ENCODE measurements at regions not wholly inside any gene's neighbourhood (a gene's known extent, or its start where the extent isn't known, plus 50 kb on each side); places are given as distances from the start of the nearest gene placed in this dataset.
"Not testable (repeated sequence)": the region's sequence is repeated elsewhere in the genome, so short reads cannot be mapped to it uniquely, and the experiment has no call there.

DNA sequence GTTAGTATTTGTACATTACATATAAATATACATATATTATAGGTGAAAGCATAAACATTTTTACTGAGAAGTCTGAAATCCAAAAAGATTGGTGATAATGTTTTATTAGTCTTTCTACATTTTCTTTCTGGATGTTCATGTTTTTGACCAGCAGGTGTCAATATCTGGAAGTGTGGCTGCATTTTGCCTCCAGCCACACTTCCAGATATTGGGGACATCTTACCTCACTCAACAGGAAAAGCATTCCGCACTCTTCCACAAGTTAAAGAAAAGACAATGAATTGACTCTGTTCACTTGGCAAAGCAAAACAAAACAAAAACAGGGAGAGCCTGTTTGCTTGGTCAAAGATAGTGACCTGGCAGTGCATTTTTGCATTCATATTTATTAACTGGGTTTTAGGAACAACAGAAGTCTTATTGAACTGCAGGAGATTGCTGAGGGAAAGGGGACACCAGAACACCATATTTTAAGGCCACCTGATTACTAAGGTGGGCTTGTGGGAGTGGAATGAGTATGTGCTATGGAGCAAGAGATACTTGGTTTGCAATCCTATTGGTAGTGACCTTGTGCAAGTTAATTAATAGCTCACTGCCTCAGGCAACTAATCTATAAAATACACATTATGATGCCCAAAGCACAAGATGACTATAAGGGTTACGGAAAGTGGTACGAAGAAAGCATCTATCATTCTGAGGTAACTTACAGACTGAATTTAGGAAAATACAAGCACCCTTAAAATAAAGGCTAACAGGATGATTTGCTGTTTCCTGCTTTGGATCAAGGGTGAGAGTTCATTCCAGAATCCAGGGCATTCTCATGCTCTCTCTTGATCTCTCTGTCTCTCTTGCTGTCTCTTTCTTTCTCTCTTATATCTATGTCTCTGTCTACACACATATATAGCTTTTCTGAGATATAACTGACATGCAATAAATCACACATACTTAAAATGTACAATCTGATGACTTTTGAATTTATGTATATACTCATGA, 389.9 kb upstream of the EMCN start:
- ATAC-seq = peak; percentile 93
- no peak for DNase-seq (ENCODE audit: low spot score)

DNA sequence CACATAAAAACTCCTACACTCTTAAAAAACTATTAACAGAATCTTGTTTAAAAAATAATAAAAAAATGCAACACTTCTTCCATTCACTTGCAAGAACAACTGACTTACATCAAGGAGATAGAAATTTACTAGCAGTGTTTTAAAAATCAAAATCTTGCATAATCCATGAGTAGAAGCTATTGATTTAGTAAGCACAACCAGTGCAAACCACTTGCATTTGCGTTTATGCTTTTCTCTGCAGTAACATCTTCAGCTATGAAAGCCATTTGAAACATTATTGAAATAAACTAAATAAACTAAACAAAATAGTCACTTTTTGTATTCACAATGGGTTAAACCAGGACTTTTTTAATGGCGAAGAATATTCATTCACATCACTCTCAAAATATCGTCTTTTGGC, 389.2 kb upstream of the EMCN start:
- DNase-seq (ENCODE audit: low spot score) (no peak), ATAC-seq (peak; percentile 34)

DNA sequence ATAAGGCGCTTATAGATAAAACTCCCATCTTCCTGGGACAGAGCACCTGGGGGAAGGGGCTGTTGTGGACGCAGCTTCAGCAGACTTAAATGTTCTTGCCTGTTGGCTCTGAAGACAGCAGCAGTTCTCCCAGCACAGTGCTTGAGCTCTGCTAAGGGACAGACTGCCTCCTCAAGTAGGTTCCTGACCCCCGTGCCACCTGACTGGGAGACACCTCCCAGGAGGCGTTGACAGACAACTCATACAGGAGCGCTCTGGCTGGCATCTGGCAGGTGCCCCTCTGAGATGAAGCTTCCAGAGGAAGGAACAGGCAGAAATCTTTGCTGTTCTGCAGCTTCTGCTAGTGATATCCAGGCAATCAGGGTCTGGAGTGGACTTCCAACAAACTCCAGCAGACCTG, 383.1 kb upstream of the EMCN start:
- ATAC-seq; DNase-seq (ENCODE audit: low spot score): not testable (repeated sequence)

DNA sequence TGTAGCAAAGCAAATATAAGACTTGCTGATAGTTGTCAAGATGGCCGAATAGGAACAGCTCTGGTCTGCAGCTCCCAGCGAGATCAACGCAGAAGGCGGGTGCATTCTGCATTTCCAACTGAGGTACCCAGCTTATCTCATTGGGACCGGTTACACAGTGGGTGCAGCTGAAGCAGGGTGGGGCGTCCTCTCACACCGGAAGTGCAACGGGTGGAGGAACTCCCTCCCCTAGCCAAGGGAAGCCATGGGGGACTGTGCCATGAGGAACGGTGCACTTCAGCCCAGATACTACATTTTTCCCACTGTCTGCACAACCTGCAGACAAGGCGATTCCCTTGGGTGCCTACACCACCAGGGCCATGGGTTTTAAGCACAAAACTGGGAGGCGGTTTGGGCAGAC, 382.3 kb upstream of the EMCN start:
- ATAC-seq (no peak), DNase-seq (ENCODE audit: low spot score) (no peak)

DNA sequence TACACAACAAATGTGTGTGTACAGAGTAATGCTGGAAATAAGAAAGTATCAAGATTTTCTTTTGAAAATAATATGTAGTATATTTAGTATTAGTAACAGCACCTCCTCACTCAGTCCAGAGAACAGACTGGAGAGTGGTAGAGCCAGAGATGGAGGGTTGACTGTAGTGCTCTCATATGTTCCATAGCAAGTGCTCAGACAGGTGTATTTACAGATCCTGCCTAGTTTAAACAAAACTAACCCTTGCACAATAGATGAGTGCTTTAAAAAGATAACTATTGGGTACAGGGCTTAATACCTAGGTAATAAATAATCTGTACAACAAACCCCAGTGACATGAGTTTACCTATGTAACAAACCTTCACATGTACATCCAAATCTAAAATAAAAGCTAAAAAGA, 381.0 kb upstream of the EMCN start:
- DNase-seq (ENCODE audit: low spot score) (no peak), ATAC-seq (peak; percentile 95)

DNA sequence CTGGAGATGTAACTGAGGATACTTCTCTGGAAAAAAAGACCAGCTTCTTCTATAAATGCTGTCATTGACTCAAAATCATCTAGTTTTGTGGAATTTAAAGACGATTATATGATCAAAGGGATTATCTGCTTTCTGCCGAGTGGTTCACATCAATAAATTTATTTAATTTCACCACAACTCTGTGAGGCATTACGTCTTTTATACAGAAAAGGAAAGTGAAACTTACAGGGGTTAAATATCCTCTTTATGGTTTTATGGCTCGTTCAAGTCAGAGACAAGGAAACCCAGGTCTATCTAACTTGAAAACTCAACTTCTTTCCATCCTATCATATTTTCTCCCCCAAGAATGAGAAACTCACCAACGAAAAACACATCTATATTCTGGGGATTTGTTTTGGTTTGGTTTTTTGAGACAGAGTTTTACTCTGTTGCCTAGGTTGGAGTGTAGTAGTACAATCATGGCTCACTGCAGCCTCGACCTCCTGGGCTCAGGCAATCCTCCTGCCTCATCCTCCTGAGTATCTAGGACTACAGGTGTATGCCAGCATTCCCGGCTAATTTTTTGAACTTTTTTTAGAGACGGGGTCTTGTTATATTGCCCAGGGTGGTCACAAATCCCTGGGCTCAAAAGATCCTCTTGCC, 377.9 kb upstream of the EMCN start:
- ATAC-seq (peak; percentile 75), DNase-seq (ENCODE audit: low spot score) (no peak)

DNA sequence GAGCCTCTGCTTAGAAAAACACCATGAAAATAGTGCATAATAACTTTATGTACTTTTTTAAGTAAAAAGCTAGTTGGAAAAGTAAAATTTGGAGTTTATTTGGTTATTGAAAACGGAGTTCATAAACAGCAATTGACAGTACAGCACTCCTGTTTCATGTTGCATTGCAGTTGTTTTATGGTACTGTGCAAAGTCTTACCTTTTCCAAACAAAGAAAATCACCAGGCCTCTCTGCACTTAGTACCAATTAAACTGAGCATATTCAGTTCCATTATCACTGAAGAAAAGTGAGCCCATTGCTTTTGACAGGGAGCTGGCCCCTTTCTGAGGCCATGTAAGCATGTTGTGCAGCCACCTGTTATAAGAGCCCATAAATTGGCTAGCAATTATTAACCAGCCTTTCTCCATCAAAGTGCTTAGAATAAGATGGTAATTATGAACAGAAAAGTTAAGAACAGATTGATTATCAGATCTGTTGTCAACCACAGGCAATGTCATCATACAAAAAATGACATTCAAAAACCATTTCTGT, 376.6 kb upstream of the EMCN start:
- DNase-seq (ENCODE audit: low spot score) = no peak
- ATAC-seq = no peak

DNA sequence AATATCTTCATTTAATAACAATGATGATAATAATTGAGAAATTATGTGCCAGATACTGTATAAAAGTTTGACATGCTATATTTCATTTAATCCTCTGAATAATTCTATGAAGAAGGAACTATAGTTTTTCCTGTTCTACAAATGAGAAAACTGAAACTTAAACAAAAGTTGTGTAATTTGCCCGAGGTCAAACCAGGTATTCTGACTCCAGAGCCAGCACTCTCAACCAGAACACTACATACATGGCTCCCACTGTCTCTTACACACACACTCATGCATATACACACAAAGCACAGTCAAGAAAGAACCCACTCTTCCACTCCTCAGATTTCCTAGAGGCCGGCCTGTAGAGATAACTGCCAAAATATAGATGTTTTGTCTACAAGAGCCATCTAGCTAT, 374.0 kb upstream of the EMCN start:
- DNase-seq (ENCODE audit: low spot score) (no peak), ATAC-seq (peak; percentile 81)

DNA sequence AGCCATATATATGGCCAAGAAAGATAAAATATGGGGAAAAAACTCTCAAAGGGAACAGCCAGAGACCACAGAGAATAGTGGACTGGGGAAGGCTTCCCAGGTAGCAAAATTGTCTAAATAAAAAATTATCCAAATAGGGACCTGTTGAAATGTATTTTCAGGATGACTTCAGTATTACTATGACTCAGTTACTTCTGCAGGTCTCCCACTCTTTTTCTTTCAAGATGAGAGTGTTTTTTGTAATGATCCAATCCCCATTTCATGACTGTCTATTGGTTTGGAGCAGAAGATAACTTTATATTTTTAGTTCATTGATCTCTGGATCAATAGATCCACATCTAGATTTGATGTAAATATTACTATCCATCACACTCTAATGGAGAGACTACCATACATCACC, 372.1 kb upstream of the EMCN start:
- DNase-seq (ENCODE audit: low spot score) (no peak), ATAC-seq (no peak)

DNA sequence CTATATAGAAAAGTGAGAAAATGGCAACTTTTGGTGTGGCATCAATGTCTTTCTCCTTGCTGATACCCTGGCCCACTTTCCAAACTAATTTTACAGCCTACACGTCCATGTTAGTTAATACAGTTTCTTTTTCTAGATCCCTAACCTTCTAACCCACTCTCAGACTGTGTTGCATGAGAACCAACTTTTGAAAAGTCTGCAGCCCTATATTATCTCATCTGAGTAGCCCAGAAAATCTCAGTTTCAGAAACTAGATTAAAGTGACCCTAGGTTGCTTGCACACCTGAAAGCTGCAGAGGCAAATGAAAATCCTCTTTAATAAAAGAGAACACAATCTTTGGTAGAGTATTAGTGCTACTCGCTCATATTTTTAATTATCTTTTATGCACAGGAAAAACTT, 371.6 kb upstream of the EMCN start:
- DNase-seq (ENCODE audit: low spot score) (no peak), ATAC-seq (no peak)

DNA sequence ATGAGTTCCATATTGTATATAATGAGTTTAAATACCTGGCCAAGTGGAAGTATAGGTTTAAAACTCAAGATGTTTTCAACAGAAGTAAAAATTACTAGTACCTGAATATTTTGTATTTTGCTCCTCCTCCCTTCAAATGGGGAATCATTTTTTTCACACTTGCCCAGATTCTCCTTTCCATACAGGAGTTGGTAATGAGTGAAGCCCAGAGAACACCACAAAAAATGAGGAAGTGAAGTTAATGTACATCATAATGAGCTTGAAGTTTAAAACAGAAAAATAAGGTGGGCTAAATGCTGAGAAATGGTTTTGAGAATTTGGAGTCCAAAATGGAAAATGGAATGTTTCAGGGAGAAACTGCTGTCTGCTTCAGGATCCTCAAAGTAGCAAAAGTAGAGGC, 364.8 kb upstream of the EMCN start:
- DNase-seq (ENCODE audit: low spot score) (no peak), ATAC-seq (no peak)

DNA sequence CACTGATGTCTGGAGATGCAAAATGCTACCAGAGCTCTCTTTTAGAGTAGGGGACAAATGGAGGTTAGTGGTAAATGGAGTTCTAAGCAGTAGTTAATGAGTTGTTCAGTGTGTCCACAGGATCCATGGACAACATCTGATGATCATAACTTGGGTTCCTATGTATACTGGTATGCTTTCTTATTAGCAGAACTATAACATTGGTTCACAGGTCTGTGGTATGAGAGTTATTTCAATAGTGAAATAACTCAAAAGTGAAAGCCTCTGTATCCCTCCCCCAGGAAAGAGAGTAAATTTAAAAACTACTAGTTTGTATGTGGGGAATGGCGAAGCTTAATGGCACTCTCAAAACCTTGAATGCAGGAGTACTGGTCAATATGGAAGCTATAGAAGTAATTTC, 363.5 kb upstream of the EMCN start:
- DNase-seq (ENCODE audit: low spot score) (no peak), ATAC-seq (no peak)

DNA sequence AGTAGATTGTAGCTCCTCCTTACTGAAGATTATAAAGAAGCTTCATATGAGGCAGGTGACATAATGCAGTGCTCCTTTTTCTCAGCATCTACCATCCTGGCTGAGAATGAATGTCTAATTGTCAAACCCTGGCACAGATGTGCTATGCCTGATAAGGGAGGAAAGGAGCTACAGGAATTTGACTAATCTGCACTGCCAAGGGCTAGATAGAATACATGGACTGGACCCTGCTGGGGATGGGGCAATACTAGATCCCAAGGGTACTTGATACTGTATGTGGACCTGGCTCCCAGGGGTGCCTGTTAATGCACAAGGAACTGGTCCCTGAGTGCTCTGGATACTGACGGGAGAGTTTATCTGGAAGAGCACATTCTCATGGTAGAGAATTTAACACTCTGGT, 362.2 kb upstream of the EMCN start:
- no peak for ATAC-seq
- no peak for DNase-seq (ENCODE audit: low spot score)

DNA sequence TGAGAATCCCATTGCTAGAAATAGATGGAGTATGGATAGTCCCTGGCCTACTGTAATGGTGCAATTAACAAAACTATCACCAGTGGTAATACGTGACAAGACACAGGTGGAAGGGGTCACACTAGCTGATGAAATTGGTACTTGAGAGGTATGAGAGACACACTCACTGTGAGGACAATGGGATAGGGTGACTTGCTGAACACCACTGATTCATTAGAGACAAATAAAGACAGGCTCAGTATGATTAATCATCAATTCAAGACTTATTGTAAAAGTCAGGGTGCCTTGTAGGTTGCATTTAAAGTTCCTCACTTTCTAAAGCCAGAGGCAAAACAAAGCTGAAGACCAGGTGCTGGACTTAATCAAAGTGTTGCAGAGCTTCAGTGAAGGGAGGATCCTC, 361.6 kb upstream of the EMCN start:
- DNase-seq (ENCODE audit: low spot score) (no peak), ATAC-seq (no peak)

DNA sequence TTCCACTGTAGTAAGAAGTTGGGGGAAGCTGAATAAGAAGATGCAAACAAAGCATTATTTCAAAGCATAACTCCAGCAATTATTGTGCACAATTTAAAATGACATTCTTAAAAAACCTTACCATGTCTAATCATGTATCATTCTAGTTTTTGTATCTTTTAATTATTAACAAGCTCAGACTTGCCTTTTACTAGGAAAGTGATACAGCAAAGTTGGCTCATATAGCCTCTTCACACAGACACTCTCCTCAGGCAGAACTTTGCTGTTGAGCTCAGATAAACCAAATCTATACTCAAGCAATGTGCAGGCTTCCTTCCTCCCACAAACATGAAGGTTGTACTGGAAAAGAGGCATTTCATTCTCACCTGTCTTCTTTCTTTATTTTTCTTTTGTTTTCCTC, 358.7 kb upstream of the EMCN start:
- no peak for DNase-seq (ENCODE audit: low spot score)
- no peak for ATAC-seq

DNA sequence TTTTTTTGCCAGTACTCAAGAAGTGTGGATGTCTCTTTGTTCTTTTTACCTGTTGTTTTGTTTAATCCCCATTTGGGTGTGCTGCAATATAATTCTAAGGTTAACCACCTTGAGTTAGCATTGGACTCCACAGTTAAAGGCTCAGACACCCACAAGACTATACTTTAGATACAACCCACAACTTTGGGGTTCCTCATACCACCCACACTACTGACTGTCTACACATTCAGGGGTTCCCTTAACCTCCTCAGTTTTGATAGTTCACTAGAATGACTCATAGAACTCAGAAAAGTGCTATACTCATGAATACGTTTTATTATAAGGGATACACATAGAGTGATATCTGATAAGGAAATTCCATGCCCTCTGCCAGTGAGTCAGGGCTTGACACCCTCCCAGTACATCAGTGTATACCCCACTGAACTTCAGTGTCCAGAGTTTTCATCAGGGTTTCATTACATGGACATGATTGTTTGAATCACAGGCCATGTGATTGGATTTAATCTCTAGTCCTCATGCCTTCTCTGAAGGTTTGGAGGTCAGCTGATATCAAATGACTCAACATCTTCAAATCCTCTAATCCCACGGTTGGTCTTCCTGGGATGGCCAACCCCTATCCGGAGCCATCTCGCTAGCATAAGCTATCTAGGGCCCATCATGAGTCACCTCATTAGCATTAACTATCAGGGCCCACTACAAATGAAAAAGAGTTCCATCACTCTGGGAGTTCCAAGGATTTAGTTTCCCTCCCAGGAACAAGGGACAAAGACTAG, 357.7 kb upstream of the EMCN start:
- no peak for DNase-seq (ENCODE audit: low spot score)

DNA sequence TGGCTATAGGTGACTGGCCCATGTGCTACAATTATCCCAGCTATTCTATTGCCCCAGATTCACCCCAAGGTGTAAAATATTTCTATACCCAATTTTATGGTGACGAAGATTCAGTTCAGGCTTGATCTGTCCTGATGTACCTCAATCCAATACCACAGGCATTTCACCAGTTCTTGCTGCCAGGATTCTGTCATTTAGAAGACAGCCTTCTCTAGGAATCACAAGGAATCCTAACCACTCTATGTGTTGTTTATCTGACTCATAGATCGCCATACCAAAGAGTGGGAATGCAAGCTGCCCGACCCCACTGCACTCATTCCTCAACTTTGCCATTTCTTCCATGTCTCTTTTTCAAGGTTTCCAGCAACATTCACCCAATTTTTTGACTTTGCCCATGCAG, 355.0 kb upstream of the EMCN start:
- no peak for DNase-seq (ENCODE audit: low spot score)
- ATAC-seq = no peak

More for the DNA sequence above, 357.7 kb upstream of the EMCN start:
- no peak for ATAC-seq

DNA sequence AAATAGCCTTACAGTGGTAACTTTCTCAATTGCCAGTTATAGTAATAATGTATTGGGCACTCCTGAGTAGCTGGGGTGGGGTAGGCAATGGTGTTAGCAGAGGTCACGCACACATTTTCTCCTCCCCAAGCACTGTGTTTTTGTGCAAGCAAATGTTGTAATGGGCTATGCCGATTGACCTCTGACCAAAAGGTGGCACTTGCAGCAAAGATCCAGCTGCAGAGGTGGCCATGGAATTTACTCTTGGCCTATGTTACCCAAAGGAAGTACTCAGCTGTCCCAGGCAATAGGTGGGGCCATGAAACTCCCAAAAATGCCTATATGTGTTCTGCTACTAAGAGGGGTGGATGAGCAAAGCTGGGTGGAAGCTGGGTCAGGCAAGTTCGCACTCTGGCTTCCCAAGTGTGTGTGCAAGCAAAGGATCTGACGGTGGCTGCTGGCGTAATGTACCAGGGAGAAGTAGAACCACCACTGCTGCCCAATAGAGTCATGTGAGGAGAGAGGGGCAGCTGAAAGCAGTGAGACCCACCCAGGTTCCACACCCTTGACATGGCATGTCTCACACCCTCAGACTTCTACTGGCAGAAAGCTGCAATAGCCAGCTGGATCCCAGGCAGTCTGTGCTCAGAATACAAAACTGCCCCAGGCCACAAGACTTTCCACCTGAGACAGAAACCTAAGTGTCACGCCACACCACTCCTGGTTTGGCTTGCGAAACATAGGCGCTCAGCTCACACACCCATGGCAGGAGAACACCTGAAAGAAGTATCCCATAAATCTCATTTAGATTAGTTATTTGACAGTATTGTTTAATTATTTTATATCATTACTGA, 353.3 kb upstream of the EMCN start:
- ATAC-seq (peak; percentile 54), DNase-seq (ENCODE audit: low spot score) (no peak)

DNA sequence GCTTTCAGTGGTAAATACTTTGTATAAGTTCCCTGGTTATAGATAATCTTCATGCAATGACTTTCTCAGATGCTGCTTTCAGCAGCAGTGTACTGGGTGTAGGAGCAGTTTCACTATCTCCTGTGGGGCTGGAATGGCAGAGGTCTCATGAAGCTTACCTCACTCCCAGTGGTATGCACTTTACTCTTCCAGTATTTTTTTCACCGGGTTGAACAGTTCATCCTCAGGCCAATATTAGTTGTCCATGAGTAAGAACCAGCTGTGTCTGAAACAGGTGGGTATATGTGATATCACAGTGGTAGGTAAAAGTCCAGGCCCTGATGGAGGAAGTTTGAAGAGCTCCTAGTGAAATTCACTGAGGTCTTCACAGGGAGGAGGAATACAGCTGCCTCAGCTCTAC, 351.5 kb upstream of the EMCN start:
- DNase-seq (ENCODE audit: low spot score) (no peak), ATAC-seq (no peak)

DNA sequence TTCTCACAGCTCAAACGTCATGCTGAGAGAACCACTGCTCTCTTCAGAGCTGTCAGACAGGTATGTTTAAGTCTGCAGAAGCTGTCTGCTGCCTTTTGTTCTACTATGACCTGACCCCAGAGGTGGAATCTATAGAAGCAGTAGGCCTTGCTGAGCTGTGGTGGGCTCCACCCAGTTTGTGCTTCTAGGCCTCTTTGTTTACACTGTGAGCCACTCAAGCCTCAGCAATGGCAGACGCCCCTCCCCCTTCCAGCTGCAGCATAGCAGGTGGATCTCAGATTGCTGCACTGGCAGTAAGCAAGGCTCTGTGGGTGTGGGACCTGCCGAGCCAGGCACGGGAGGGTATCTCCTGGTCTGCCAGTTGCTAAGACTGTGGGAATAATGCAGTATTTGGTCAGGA, 350.5 kb upstream of the EMCN start:
- not testable (repeated sequence) for DNase-seq (ENCODE audit: low spot score); ATAC-seq

Data from left lobe of liver (tissue), 2 donors.